Liver (tissue), 3 donors: ENCODE measurements at regions not wholly inside any gene's neighbourhood (a gene's known extent, or its start where the extent isn't known, plus 50 kb on each side); places are given as distances from the start of the nearest gene placed in this dataset.

Source experiments
- CTCF ChIP-seq: fragments of 150-350 bp; IDR thresholded peaks from 2 replicates; pipeline ENCODE4 v1.5.1; 2017; ENCODE audit warnings: improper control_type of control experiment, low read depth, low read length; ENCODE audit not compliant: missing input control
- EGR1 ChIP-seq, 2 donors: IDR thresholded peaks; 2 replicates each; pipeline ENCODE4 v1.6.1; 2016 to 2018; ENCODE audit warnings: antibody characterized with exemption in 2 of 2, low read depth in 2 of 2
- FOXA1 ChIP-seq: IDR thresholded peaks from 2 replicates; pipeline ENCODE4 v1.6.1; 2016; ENCODE audit warnings: antibody characterized with exemption
- FOXA2 ChIP-seq: IDR thresholded peaks from 2 replicates; pipeline ENCODE4 v1.6.1; 2016; ENCODE audit warnings: antibody characterized with exemption
- GABPA ChIP-seq, 2 donors: IDR thresholded peaks in 1 of 2; conservative IDR thresholded peaks in 1 of 2; 2 replicates each; pipeline ENCODE4 v1.6.1; 2016; ENCODE audit warnings: antibody characterized with exemption in 2 of 2, mild to moderate bottlenecking in 1 of 2, moderate library complexity in 1 of 2
- JUND ChIP-seq, 2 donors: IDR thresholded peaks; 2 replicates each; pipeline ENCODE4 v1.6.1; 2016; ENCODE audit warnings: antibody characterized with exemption in 2 of 2
- MAX ChIP-seq: IDR thresholded peaks from 2 replicates; pipeline ENCODE4 v1.6.1; 2016; ENCODE audit warnings: antibody characterized with exemption
- RAD21 ChIP-seq, 2 donors: IDR thresholded peaks; 2 replicates each; pipeline ENCODE4 v1.6.1; 2016; ENCODE audit warnings: antibody characterized with exemption in 2 of 2, mild to moderate bottlenecking in 2 of 2
- REST ChIP-seq: IDR thresholded peaks from 2 replicates; pipeline ENCODE4 v1.6.1; 2016; ENCODE audit warnings: antibody characterized with exemption, mild to moderate bottlenecking
- SP1 ChIP-seq: IDR thresholded peaks from 2 replicates; pipeline ENCODE4 v1.6.1; 2018; ENCODE audit warnings: antibody characterized with exemption, mild to moderate bottlenecking
- TAF1 ChIP-seq: conservative IDR thresholded peaks from 2 replicates; pipeline ENCODE4 v1.6.1; 2016; ENCODE audit warnings: antibody characterized with exemption, mild to moderate bottlenecking
- YY1 ChIP-seq: IDR thresholded peaks from 2 replicates; pipeline ENCODE4 v1.6.1; 2016; ENCODE audit warnings: antibody characterized with exemption, mild to moderate bottlenecking
- ZBTB33 ChIP-seq: IDR thresholded peaks from 2 replicates; pipeline ENCODE4 v1.6.1; 2016; ENCODE audit warnings: antibody characterized with exemption
- donor health status: healthy.
- donor health status: healthy.

GRCh38 chr6:139758209-139758611 is 383.8 kb upstream of the CITED2 start:
- TF ChIP-seq CTCF (no peak), TAF1 (no peak), REST (no peak), YY1 (no peak), SP1 (peak; percentile 6), ZBTB33 (no peak), GABPA (IDR thresholded peaks at IDR 0.05 in 1 of 2, conservative IDR thresholded peaks at IDR 0.05 in 1 of 2) (no peak), JUND (IDR thresholded peaks at IDR 0.05) (no peak), MAX (no peak), RAD21 (IDR thresholded peaks at IDR 0.05) (no peak), EGR1 (IDR thresholded peaks at IDR 0.05; ENCODE audit: low read depth in 2 of 2) (no peak), FOXA2 (no peak), FOXA1 (no peak)
